Testis (tissue), 2 donors: ENCODE measurements at regions not wholly inside any gene's neighbourhood (a gene's known extent, or its start where the extent isn't known, plus 50 kb on each side); places are given as distances from the start of the nearest gene placed in this dataset.

Experiments used
- DNase-seq: peaks from one replicate; pipeline ENCODE4 v3.0.0-alpha.2; 2019
- H3K27ac ChIP-seq, 2 donors: fragments of 200-600 bp; sonication (generic); one replicate each; pipeline ENCODE4 v1.5.1; 2019
- H3K27me3 ChIP-seq: fragments of 200-600 bp; sonication (generic); one replicate; pipeline ENCODE4 v1.5.1; 2019
- H3K36me3 ChIP-seq: fragments of 200-600 bp; sonication (generic); one replicate; pipeline ENCODE4 v1.5.1; 2017; ENCODE audit warnings: low read depth; ENCODE audit errors: missing control alignments
- H3K4me1 ChIP-seq: fragments of 200-600 bp; sonication (generic); one replicate; pipeline ENCODE4 v1.5.1; 2019
- H3K4me3 ChIP-seq, 2 donors: fragments of 200-600 bp; sonication (generic); one replicate each; pipeline ENCODE4 v1.5.1; 2017 to 2019
- H3K9me3 ChIP-seq: fragments of 200-600 bp; sonication (generic); one replicate; pipeline ENCODE4 v1.5.1; 2017
- POLR2A ChIP-seq: fragments of 450-650 bp; IDR thresholded peaks from one replicate; pipeline ENCODE4 v1.6.1; 2017; ENCODE audit warnings: antibody characterized with exemption, mild to moderate bottlenecking, moderate library complexity
- WGBS, 2 donors: methylation state at CpG; one replicate each; pipeline ENCODE4 v1.1.5; 2018; 5-methylcytosine and 5-hydroxymethylcytosine counted together
- intact Hi-C: fragments of 100-400 bp; cut with DNase I; formaldehyde crosslinking; loops from one replicate; pipeline ENCODE4 v1.15.1; 2023; ENCODE audit warnings: low total_unique reads
- TF ChIP-seq, protein P1 (sequence below), 3 experiments: fragments of 450-650 bp in 2 of 3; fragments of 200-600 bp in 1 of 3; sonication (generic) in 1 of 3; IDR thresholded peaks; one replicate each; pipeline ENCODE4 v1.5.1; 2016 to 2019; ENCODE audit warnings: antibody characterized with exemption in 3 of 3, mild to moderate bottlenecking in 2 of 3, moderate library complexity in 1 of 3

GRCh38 chr21:27366646-27367235 is 399.9 kb upstream of the ADAMTS5 start:
- Histone ChIP-seq H3K4me3 (no peak overlapping the region), H3K36me3 (no peaks in the 10 kb centered on the region), H3K27ac (no peak overlapping the region), H3K9me3 (no peaks in the 10 kb centered on the region), H3K4me1 (no peaks in the 10 kb centered on the region), H3K27me3 (no peaks in the 10 kb centered on the region)
- intact Hi-C loops, result no loop called here
- 84 to 92% methylated on average over 3 of the region's 3 CpGs for WGBS, 2 donors
- DNase-seq, result no peak
- TF ChIP-seq, protein P1, sequence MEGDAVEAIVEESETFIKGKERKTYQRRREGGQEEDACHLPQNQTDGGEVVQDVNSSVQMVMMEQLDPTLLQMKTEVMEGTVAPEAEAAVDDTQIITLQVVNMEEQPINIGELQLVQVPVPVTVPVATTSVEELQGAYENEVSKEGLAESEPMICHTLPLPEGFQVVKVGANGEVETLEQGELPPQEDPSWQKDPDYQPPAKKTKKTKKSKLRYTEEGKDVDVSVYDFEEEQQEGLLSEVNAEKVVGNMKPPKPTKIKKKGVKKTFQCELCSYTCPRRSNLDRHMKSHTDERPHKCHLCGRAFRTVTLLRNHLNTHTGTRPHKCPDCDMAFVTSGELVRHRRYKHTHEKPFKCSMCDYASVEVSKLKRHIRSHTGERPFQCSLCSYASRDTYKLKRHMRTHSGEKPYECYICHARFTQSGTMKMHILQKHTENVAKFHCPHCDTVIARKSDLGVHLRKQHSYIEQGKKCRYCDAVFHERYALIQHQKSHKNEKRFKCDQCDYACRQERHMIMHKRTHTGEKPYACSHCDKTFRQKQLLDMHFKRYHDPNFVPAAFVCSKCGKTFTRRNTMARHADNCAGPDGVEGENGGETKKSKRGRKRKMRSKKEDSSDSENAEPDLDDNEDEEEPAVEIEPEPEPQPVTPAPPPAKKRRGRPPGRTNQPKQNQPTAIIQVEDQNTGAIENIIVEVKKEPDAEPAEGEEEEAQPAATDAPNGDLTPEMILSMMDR (IDR thresholded peaks at IDR 0.05), result no peak
- no peak for TF ChIP-seq POLR2A

GRCh38 chr21:27366036-27366435 is 399.1 kb upstream of the ADAMTS5 start:
- Histone ChIP-seq H3K9me3 (no peaks in the 10 kb centered on the region), H3K36me3 (no peaks in the 10 kb centered on the region), H3K4me1 (no peaks in the 10 kb centered on the region), H3K27me3 (no peaks in the 10 kb centered on the region), H3K4me3 (no peak overlapping the region), H3K27ac (no peak overlapping the region)
- no peak for DNase-seq
- WGBS, 2 donors, result 85 to 93% methylated on average over 4 of the region's 4 CpGs
- TF ChIP-seq, protein P1 (IDR thresholded peaks at IDR 0.05), result no peak
- intact Hi-C loops, result no loop called here

DNA sequence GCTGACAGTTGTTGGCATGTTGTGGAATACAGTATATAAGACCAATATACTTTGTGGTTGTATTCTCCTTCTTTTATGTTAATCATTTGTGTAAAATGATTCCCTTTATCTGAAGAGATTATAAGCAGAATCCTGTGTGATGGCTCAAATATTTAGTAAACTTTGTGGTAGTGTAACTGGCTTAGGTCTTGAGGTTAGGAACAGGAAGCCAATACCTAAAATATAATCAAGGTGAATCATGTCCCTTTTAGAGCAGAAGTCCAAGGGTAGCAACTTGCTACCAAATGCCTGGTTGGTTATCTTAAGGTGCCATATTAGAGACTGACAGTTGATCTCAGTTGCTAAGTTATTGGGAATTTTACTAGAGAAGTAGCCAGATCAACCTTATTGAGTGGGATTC is 398.5 kb upstream of the ADAMTS5 start:
- Histone ChIP-seq H3K27me3 (no peaks in the 10 kb centered on the region), H3K4me1 (no peaks in the 10 kb centered on the region), H3K36me3 (no peaks in the 10 kb centered on the region), H3K9me3 (no peaks in the 10 kb centered on the region), H3K27ac (no peak overlapping the region), H3K4me3 (no peak overlapping the region)
- no peak for DNase-seq
- TF ChIP-seq POLR2A, result no peak
- TF ChIP-seq, protein P1 (IDR thresholded peaks at IDR 0.05), result no peak
- intact Hi-C loops, result no loop called here

- no peaks in the 10 kb centered on the region for H3K27me3 ChIP-seq
- no peak overlapping the region for H3K27ac ChIP-seq
- H3K4me1 ChIP-seq, result no peaks in the 10 kb centered on the region
- intact Hi-C loops, result no loop called here
- H3K36me3 ChIP-seq, result no peaks in the 10 kb centered on the region
- no peak for DNase-seq
- no peaks in the 10 kb centered on the region for H3K9me3 ChIP-seq
- H3K4me3 ChIP-seq, result no peak overlapping the region
- WGBS, 2 donors, result 94 to 95% methylated on average over 3 of the region's 3 CpGs
- TF ChIP-seq, protein P1 (IDR thresholded peaks at IDR 0.05), result no peak
- no peak for TF ChIP-seq POLR2A
These were observed 397.0 kb upstream of the ADAMTS5 start for GRCh38 chr21:27363719-27364477.

DNA sequence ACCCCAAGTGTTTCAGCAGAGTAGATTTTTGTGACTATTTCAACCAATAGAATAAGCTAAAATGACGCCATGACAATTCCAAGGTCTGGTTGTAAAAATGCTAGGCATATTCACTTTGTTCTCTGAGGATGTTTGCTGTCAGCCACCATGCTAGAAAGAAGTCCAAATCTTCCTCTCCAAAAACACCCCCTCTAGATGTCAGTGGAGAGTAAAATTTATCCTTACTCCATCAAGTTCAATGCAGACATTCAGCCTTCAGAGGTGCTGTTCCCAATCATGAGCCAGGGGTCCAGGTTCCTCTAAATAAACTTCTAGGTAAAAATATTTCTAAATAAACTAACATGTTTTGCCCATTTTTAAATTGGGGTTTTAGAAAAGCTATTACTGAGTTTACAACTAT is 395.4 kb upstream of the ADAMTS5 start:
- DNase-seq, result no peak
- H3K36me3 ChIP-seq, result no peaks in the 10 kb centered on the region
- H3K9me3 ChIP-seq, result no peaks in the 10 kb centered on the region
- intact Hi-C loops, result no loop called here
- WGBS, 2 donors, result 97 to 100% methylated on average over 1 of the region's 1 CpG
- H3K27ac ChIP-seq, result no peak overlapping the region
- H3K4me3 ChIP-seq, result no peak overlapping the region
- no peaks in the 10 kb centered on the region for H3K4me1 ChIP-seq
- no peaks in the 10 kb centered on the region for H3K27me3 ChIP-seq
- TF ChIP-seq POLR2A, result no peak
- TF ChIP-seq, protein P1 (IDR thresholded peaks at IDR 0.05), result no peak
